Vagina (tissue), 2 donors: ENCODE measurements at regions not wholly inside any gene's neighbourhood (a gene's known extent, or its start where the extent isn't known, plus 50 kb on each side); places are given as distances from the start of the nearest gene placed in this dataset.
"Not testable (repeated sequence)": the region's sequence is repeated elsewhere in the genome, so short reads cannot be mapped to it uniquely, and the experiment has no call there.

Experiments
- POLR2AphosphoS5 ChIP-seq, 2 donors: sonication (generic); formaldehyde crosslinking; IDR thresholded peaks; one replicate each; pipeline ENCODE4 v1.9.0; 2017; ENCODE audit warnings: antibody characterized with exemption in 2 of 2, mild to moderate bottlenecking in 2 of 2, low read depth in 1 of 2; ENCODE audit not compliant: insufficient read depth in 1 of 2
- TF ChIP-seq, protein P1 (sequence below), 3 experiments: fragments of 450-650 bp in 2 of 3; fragments of 200-600 bp in 1 of 3; sonication (generic) in 1 of 3; IDR thresholded peaks; one replicate each; pipeline ENCODE4 v1.5.1; 2017 to 2019; ENCODE audit warnings: antibody characterized with exemption in 3 of 3, mild to moderate bottlenecking in 2 of 3, moderate library complexity in 2 of 3

DNA sequence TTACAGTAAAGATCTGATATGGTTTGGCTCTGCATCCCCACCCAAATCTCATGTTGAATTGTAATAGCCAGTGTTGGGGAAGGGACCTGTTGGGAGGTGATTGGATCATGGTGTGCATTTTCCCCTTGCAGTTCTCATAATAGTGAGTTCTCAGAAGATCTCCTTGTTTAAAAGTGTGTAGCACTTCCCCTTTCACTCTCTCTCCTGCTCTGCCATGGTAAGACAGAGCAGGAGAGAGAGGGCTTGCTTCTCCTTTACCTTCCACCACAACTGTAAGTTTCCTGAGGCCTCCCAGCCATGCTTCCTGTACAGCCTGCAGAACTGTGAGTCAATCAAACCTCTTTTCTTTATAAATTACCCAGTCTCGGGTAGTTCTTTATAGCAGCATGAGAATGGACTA, 1530.9 kb upstream of the C9orf72 start:
- not testable (repeated sequence) for TF ChIP-seq POLR2AphosphoS5 (IDR thresholded peaks at IDR 0.05; ENCODE audit: insufficient read depth in 1 of 2, low read depth in 1 of 2)
- TF ChIP-seq, protein P1, sequence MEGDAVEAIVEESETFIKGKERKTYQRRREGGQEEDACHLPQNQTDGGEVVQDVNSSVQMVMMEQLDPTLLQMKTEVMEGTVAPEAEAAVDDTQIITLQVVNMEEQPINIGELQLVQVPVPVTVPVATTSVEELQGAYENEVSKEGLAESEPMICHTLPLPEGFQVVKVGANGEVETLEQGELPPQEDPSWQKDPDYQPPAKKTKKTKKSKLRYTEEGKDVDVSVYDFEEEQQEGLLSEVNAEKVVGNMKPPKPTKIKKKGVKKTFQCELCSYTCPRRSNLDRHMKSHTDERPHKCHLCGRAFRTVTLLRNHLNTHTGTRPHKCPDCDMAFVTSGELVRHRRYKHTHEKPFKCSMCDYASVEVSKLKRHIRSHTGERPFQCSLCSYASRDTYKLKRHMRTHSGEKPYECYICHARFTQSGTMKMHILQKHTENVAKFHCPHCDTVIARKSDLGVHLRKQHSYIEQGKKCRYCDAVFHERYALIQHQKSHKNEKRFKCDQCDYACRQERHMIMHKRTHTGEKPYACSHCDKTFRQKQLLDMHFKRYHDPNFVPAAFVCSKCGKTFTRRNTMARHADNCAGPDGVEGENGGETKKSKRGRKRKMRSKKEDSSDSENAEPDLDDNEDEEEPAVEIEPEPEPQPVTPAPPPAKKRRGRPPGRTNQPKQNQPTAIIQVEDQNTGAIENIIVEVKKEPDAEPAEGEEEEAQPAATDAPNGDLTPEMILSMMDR (IDR thresholded peaks at IDR 0.05) = not testable (repeated sequence)
